Sigmoid colon (tissue), 6 donors: ENCODE measurements at regions not wholly inside any gene's neighbourhood (a gene's known extent, or its start where the extent isn't known, plus 50 kb on each side); places are given as distances from the start of the nearest gene placed in this dataset.

ENCODE experiments used
- DNase-seq: peaks from one replicate; pipeline ENCODE4 v3.0.0-alpha.2; 2019
- H3K27ac ChIP-seq, 4 donors: fragments of 200-600 bp; sonication (generic); one replicate each; pipeline ENCODE4 v1.5.1; 2016 to 2019; ENCODE audit warnings: mild to moderate bottlenecking in 1 of 4
- H3K27me3 ChIP-seq, 3 donors: fragments of 200-600 bp; sonication (generic); one replicate each; pipeline ENCODE4 v1.5.1; 2019; ENCODE audit warnings: mild to moderate bottlenecking in 1 of 3
- H3K36me3 ChIP-seq, 4 donors: fragments of 200-600 bp; sonication (generic); one replicate each; pipeline ENCODE4 v1.5.1; 2016 to 2019
- H3K4me1 ChIP-seq, 4 donors: fragments of 200-600 bp; sonication (generic); one replicate each; pipeline ENCODE4 v1.5.1; 2017 to 2019
- H3K4me3 ChIP-seq, 4 donors: fragments of 200-600 bp; sonication (generic); one replicate each; pipeline ENCODE4 v1.5.1; 2017 to 2019; ENCODE audit warnings: mild to moderate bottlenecking in 2 of 4, moderate library complexity in 1 of 4
- H3K9me3 ChIP-seq, 4 donors: fragments of 200-600 bp in 3 of 4; sonication (generic) in 3 of 4; one replicate each; pipeline versions ENCODE4 v1.5.1 to v1.6.1; 2013 to 2019
- EP300 ChIP-seq, 4 donors: sonication (generic); formaldehyde crosslinking; IDR thresholded peaks; one replicate each; pipeline ENCODE4 v1.6.1; 2017; ENCODE audit warnings: antibody characterized with exemption in 4 of 4
- POLR2A ChIP-seq, 2 donors: fragments of 450-650 bp; IDR thresholded peaks; one replicate each; pipeline ENCODE4 v1.6.1; 2016; ENCODE audit warnings: antibody characterized with exemption in 2 of 2, mild to moderate bottlenecking in 2 of 2, moderate library complexity in 2 of 2
- POLR2AphosphoS5 ChIP-seq, 4 donors: sonication (generic); formaldehyde crosslinking; IDR thresholded peaks; one replicate each; pipeline ENCODE4 v1.6.1; 2017; ENCODE audit warnings: antibody characterized with exemption in 4 of 4
- WGBS, 2 donors: extraction: QIAGEN DNeasy Blood & Tissue Kit; methylation state at CpG; one replicate each; pipeline ENCODE4 v1.1.7; 2013; 5-methylcytosine and 5-hydroxymethylcytosine counted together
- intact Hi-C: fragments of 100-400 bp; cut with DNase I; formaldehyde crosslinking; loops from one replicate; pipeline ENCODE4 v1.15.1; 2023
- TF ChIP-seq, protein P1 (sequence below), 4 experiments: fragments of 450-650 bp in 3 of 4; fragments of 200-600 bp in 1 of 4; IDR thresholded peaks; one replicate each; pipeline ENCODE4 v1.5.1; 2016 to 2019; ENCODE audit warnings: antibody characterized with exemption in 4 of 4, mild to moderate bottlenecking in 3 of 4, moderate library complexity in 2 of 4
- donor health status: healthy with polysubstance abuse.
- donor health status: healthy.

DNA sequence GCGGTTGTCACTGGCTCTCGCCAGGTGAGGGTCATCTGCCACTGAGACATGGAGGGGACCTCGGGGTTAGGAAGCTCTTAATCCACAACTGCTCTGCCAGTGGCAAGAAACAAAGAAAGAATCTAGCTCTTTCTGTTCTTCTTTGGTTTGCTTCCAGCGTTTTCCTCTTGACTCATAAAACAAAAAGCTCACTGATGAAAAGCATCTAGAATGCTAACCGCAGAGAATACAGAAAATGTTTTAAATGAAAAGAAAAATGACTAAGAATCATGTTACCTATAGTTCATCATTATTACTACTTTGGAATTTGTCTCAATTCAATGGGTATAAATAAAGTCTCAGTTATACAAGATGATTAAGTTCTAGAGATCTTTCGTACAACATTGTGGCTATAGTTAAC is 274.8 kb upstream of the TENM3 start:
- Histone ChIP-seq H3K27me3 (no peaks in the 10 kb centered on the region), H3K4me3 (no peak overlapping the region), H3K4me1 (no peaks in the 10 kb centered on the region), H3K9me3 (no peaks in the 10 kb centered on the region), H3K27ac (no peak overlapping the region), H3K36me3 (no peaks in the 10 kb centered on the region)
- no peak for TF ChIP-seq POLR2A (IDR thresholded peaks at IDR 0.05)
- TF ChIP-seq, protein P1, sequence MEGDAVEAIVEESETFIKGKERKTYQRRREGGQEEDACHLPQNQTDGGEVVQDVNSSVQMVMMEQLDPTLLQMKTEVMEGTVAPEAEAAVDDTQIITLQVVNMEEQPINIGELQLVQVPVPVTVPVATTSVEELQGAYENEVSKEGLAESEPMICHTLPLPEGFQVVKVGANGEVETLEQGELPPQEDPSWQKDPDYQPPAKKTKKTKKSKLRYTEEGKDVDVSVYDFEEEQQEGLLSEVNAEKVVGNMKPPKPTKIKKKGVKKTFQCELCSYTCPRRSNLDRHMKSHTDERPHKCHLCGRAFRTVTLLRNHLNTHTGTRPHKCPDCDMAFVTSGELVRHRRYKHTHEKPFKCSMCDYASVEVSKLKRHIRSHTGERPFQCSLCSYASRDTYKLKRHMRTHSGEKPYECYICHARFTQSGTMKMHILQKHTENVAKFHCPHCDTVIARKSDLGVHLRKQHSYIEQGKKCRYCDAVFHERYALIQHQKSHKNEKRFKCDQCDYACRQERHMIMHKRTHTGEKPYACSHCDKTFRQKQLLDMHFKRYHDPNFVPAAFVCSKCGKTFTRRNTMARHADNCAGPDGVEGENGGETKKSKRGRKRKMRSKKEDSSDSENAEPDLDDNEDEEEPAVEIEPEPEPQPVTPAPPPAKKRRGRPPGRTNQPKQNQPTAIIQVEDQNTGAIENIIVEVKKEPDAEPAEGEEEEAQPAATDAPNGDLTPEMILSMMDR (IDR thresholded peaks at IDR 0.05): no peak
- no peak for TF ChIP-seq POLR2AphosphoS5 (IDR thresholded peaks at IDR 0.05)
- TF ChIP-seq EP300 (IDR thresholded peaks at IDR 0.05): no peak
- intact Hi-C loops: no loop called here
- 83 to 89% methylated on average over 6 of the region's 6 CpGs for WGBS, 2 donors
- no peak for DNase-seq

GRCh38 chr4:181969151-181969550 is 274.1 kb upstream of the TENM3 start:
- intact Hi-C loops: no loop called here
- H3K27ac ChIP-seq: no peak overlapping the region
- H3K36me3 ChIP-seq: no peaks in the 10 kb centered on the region
- H3K4me3 ChIP-seq: no peak overlapping the region
- H3K4me1 ChIP-seq: no peaks in the 10 kb centered on the region
- 77 to 84% methylated on average over 5 of the region's 5 CpGs for WGBS, 2 donors
- no peaks in the 10 kb centered on the region for H3K27me3 ChIP-seq
- TF ChIP-seq EP300 (IDR thresholded peaks at IDR 0.05): no peak
- no peak for TF ChIP-seq POLR2AphosphoS5 (IDR thresholded peaks at IDR 0.05)
- TF ChIP-seq POLR2A (IDR thresholded peaks at IDR 0.05): no peak
- TF ChIP-seq, protein P1 (IDR thresholded peaks at IDR 0.05): no peak
- peaks cover 0 to 4% (median 0%) of the 10 kb centered on the region in 4 donors for H3K9me3 ChIP-seq
- no peak for DNase-seq

GRCh38 chr4:181970366-181970765 is 272.8 kb upstream of the TENM3 start:
- TF ChIP-seq EP300 (IDR thresholded peaks at IDR 0.05) (no peak), POLR2AphosphoS5 (IDR thresholded peaks at IDR 0.05) (no peak), POLR2A (IDR thresholded peaks at IDR 0.05) (no peak)
- TF ChIP-seq, protein P1 (IDR thresholded peaks at IDR 0.05): no peak
- Histone ChIP-seq H3K27me3 (no peaks in the 10 kb centered on the region), H3K4me1 (no peaks in the 10 kb centered on the region), H3K9me3 (peaks cover 0 to 4% (median 0%) of the 10 kb centered on the region in 4 donors), H3K4me3 (no peak overlapping the region), H3K27ac (no peak overlapping the region), H3K36me3 (no peaks in the 10 kb centered on the region)
- no peak for DNase-seq
- intact Hi-C loops: no loop called here
- 68 to 78% methylated on average over 4 of the region's 4 CpGs for WGBS, 2 donors

GRCh38 chr4:181971411-181971810 is 271.8 kb upstream of the TENM3 start:
- 52 to 57% methylated on average over 4 of the region's 4 CpGs for WGBS, 2 donors
- Histone ChIP-seq H3K27me3 (no peaks in the 10 kb centered on the region), H3K4me1 (no peaks in the 10 kb centered on the region), H3K27ac (no peak overlapping the region), H3K36me3 (no peaks in the 10 kb centered on the region), H3K4me3 (no peak overlapping the region), H3K9me3 (peaks cover 0 to 4% (median 0%) of the 10 kb centered on the region in 4 donors)
- intact Hi-C loops: no loop called here
- TF ChIP-seq, protein P1 (IDR thresholded peaks at IDR 0.05): no peak
- TF ChIP-seq POLR2A (IDR thresholded peaks at IDR 0.05) (no peak), POLR2AphosphoS5 (IDR thresholded peaks at IDR 0.05) (no peak), EP300 (IDR thresholded peaks at IDR 0.05) (no peak)
- DNase-seq: no peak

DNA sequence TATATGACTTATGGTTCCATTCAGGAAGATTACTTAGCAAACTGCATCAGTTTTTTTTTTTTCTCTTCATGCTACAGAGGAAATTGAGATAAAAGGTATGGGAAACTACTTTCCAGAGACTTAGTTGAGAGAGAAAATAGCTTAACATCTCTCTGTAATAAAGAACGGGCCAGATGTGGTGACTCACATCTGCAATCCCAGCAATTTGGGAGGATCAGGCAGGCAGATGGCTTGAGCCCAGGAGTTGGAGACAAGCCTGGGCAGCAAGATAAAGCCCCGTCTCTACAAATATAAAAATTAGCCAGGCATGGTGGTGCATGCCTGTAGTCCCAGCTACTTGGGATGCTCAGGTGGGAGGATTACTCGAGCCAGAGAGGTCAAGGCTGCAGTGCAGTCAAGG is 271.2 kb upstream of the TENM3 start:
- intact Hi-C loops: no loop called here
- DNase-seq: no peak

More for the DNA sequence above, 271.2 kb upstream of the TENM3 start:
- no peaks in the 10 kb centered on the region for H3K4me1 ChIP-seq
- no peak overlapping the region for H3K4me3 ChIP-seq
- H3K27me3 ChIP-seq: no peaks in the 10 kb centered on the region
- 75 to 83% methylated on average over 3 of the region's 3 CpGs for WGBS, 2 donors
- H3K27ac ChIP-seq: no peak overlapping the region
- H3K9me3 ChIP-seq: peaks cover 0 to 4% (median 0%) of the 10 kb centered on the region in 4 donors
- H3K36me3 ChIP-seq: no peaks in the 10 kb centered on the region
- TF ChIP-seq POLR2A (IDR thresholded peaks at IDR 0.05) (no peak), POLR2AphosphoS5 (IDR thresholded peaks at IDR 0.05) (no peak), EP300 (IDR thresholded peaks at IDR 0.05) (no peak)
- TF ChIP-seq, protein P1 (IDR thresholded peaks at IDR 0.05): no peak
